Right lobe of liver (tissue), 6 donors: ENCODE measurements at regions not wholly inside any gene's neighbourhood (a gene's known extent, or its start where the extent isn't known, plus 50 kb on each side); places are given as distances from the start of the nearest gene placed in this dataset.

Experiments
- ATAC-seq, 4 donors: fragments of 200-7000 bp; cut with Tn5 transposase; one replicate each; pipeline ENCODE4 v1.9.1; 2020; ENCODE audit warnings: mild to moderate bottlenecking in 4 of 4, moderate library complexity in 4 of 4
- DNase-seq, 3 donors: peaks; one replicate each; pipeline ENCODE4 v3.0.0-alpha.2; 2020
- H3K27ac ChIP-seq, 3 donors: fragments of 200-600 bp; one replicate each; pipeline ENCODE4 v1.8.0; 2022
- H3K27me3 ChIP-seq, 2 donors: fragments of 200-600 bp; one replicate each; pipeline ENCODE4 v1.8.0; 2022
- H3K36me3 ChIP-seq, 4 donors: fragments of 200-600 bp; sonication (generic) in 1 of 4; one replicate each; pipeline versions ENCODE4 v1.5.1 to v1.8.0; 2017 to 2022; ENCODE audit warnings: control low read depth in 1 of 4
- H3K4me1 ChIP-seq, 4 donors: fragments of 200-600 bp; sonication (generic) in 1 of 4; one replicate each; pipeline versions ENCODE4 v1.5.1 to v1.8.0; 2017 to 2022; ENCODE audit warnings: control low read depth in 1 of 4
- H3K4me3 ChIP-seq, 3 donors: fragments of 200-600 bp; one replicate each; pipeline ENCODE4 v1.8.0; 2022
- H3K9me3 ChIP-seq, 4 donors: fragments of 200-600 bp; sonication (generic) in 1 of 4; one replicate each; pipeline versions ENCODE4 v1.5.1 to v1.8.0; 2017 to 2022; ENCODE audit warnings: control low read depth in 1 of 4
- CTCF ChIP-seq, 4 donors: fragments of 200-600 bp in 3 of 4; fragments of 450-650 bp in 1 of 4; IDR thresholded peaks; one replicate each; pipeline versions ENCODE4 v1.5.1 to v1.8.0; 2016 to 2022; ENCODE audit warnings: antibody characterized with exemption in 4 of 4, mild to moderate bottlenecking in 2 of 4
- POLR2A ChIP-seq: fragments of 450-650 bp; IDR thresholded peaks from one replicate; pipeline ENCODE4 v1.6.1; 2017; ENCODE audit warnings: antibody characterized with exemption, mild to moderate bottlenecking
- WGBS: methylation state at CpG from one replicate; pipeline ENCODE4 v1.1.6; 2018; ENCODE audit warnings: low coverage, low lambda C conversion rate; ENCODE audit not compliant: insufficient coverage; ENCODE audit errors: missing lambda C conversion rate; 5-methylcytosine and 5-hydroxymethylcytosine counted together
- intact Hi-C, 2 donors: fragments of 100-400 bp; cut with DNase I; formaldehyde crosslinking; loops; one replicate each; pipeline versions ENCODE4 v1.11.2 to v1.14.1; 2022
- donor health status: DM: no; HTN: yes; CAD: no.
- donor health status: DM: no; HTN: no; CAD: no.
- donor health status: DM: no; HTN: no; CAD: no.
- donor health status: DM: no; HTN: yes; CAD: no.
- donor health status: DM: no; HTN: yes; CAD: no.

DNA sequence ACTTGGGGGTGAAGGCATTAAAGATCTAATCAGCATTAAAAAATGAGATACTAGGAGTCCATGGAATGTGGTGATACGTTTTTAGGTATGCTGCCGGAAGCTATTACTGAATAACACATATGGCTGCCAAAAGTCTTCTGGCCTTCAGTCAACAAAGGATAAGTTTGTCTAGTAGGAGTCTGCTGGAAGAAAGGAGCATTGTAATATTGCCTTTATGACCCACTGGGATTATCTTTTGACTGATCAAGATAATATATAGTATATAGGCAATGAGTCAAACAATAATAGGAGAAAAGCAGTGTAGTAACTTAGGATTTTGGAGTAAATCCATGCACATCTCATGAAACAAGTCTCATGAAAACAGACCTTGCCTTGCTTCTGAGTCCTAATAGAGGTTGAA, 295.4 kb downstream of the SLITRK6 start:
- 55% methylated on average over 2 of the region's 2 CpGs for WGBS
- Histone ChIP-seq H3K4me1 (no peaks in the 10 kb centered on the region), H3K27ac (no peak overlapping the region), H3K36me3 (no peaks in the 10 kb centered on the region), H3K9me3 (no peaks in the 10 kb centered on the region), H3K27me3 (no peaks in the 10 kb centered on the region), H3K4me3 (no peak overlapping the region)
- no peak for ATAC-seq
- TF ChIP-seq CTCF (IDR thresholded peaks at IDR 0.05) (no peak), POLR2A (no peak)
- intact Hi-C loops = no loop called here
- DNase-seq = no peak

GRCh38 chr13:85501616-85502015, 297.6 kb downstream of the SLITRK6 start:
- no peaks in the 10 kb centered on the region for H3K36me3 ChIP-seq
- TF ChIP-seq POLR2A (no peak), CTCF (IDR thresholded peaks at IDR 0.05) (no peak)
- H3K27ac ChIP-seq = no peak overlapping the region
- DNase-seq = no peak
- no peaks in the 10 kb centered on the region for H3K9me3 ChIP-seq
- no peak for ATAC-seq
- no peak overlapping the region for H3K4me3 ChIP-seq
- H3K4me1 ChIP-seq = no peaks in the 10 kb centered on the region
- H3K27me3 ChIP-seq = no peaks in the 10 kb centered on the region
- intact Hi-C loops = no loop called here

DNA sequence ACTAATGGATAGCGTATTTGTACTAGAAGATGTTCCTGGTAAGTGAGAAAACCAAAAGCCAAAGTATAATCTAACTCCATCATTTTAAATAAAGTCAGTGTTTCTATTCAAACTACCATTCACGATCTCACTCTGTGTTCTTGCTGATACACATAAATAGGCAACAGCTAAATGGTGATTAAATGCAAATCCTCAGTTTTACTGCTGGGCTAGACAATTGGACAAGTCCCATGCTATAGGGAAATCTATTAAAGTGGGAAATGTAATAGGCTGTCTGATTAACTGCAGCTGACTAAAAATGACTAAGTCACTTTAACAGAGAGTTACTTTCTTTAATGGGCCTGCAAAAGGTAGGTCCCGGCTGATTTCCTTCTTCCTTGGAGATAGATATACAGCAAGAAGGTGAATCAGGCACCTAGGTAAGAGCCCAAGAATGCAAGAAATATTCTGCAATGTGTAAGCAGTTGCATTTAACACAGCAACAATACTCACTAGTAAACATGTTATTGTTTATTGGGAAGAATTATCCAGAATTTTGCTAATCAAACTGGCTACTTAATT, 298.4 kb downstream of the SLITRK6 start:
- Histone ChIP-seq H3K27me3 (no peaks in the 10 kb centered on the region), H3K9me3 (no peaks in the 10 kb centered on the region), H3K27ac (no peak overlapping the region), H3K4me3 (no peak overlapping the region), H3K4me1 (no peaks in the 10 kb centered on the region), H3K36me3 (no peaks in the 10 kb centered on the region)
- 42% methylated on average over 3 of the region's 3 CpGs for WGBS
- TF ChIP-seq POLR2A = no peak
- TF ChIP-seq CTCF (IDR thresholded peaks at IDR 0.05) = no peak
- DNase-seq (no peak), ATAC-seq (no peak)
- intact Hi-C loops = no loop called here

- Histone ChIP-seq H3K27ac (no peak overlapping the region), H3K4me1 (no peaks in the 10 kb centered on the region), H3K36me3 (no peaks in the 10 kb centered on the region), H3K27me3 (no peaks in the 10 kb centered on the region), H3K4me3 (no peak overlapping the region), H3K9me3 (no peaks in the 10 kb centered on the region)
- WGBS = 72% methylated on average over 6 of the region's 6 CpGs
- no peak for DNase-seq
- TF ChIP-seq POLR2A (no peak), CTCF (IDR thresholded peaks at IDR 0.05) (no peak)
- no peak for ATAC-seq
- intact Hi-C loops = no loop called here
Observed at GRCh38 chr13:85498774-85499173, 300.4 kb downstream of the SLITRK6 start.

DNA sequence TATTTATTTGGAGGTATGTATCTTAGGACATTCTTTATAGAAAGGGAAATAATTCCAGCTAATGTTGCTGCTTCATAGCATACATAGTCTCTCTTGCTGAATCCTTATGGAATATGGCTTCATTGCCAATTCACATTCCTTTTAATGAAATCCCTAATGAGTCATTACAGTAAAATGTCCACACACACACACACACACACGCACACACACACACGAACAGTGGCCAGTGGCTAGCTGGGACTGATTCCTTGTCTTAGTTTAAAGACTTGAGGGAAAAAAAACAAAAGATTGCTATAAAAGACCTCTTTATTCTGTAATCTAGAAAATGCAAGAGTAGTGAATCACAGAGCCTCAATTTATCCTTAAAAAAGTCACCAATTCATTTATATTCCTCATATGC, 301.6 kb downstream of the SLITRK6 start:
- intact Hi-C loops = no loop called here
- no peak for DNase-seq
- no peaks in the 10 kb centered on the region for H3K36me3 ChIP-seq
- no peak overlapping the region for H3K27ac ChIP-seq
- ATAC-seq = no peak
- WGBS = 42% methylated on average over 2 of the region's 2 CpGs
- H3K9me3 ChIP-seq = no peaks in the 10 kb centered on the region
- no peaks in the 10 kb centered on the region for H3K4me1 ChIP-seq
- no peaks in the 10 kb centered on the region for H3K27me3 ChIP-seq
- H3K4me3 ChIP-seq = no peak overlapping the region
- TF ChIP-seq CTCF (IDR thresholded peaks at IDR 0.05) (no peak), POLR2A (no peak)
